OCI-LY7 (cell line): ENCODE measurements at regions not wholly inside any gene's neighbourhood (a gene's known extent, or its start where the extent isn't known, plus 50 kb on each side); places are given as distances from the start of the nearest gene placed in this dataset.
"Not testable (repeated sequence)": the region's sequence is repeated elsewhere in the genome, so short reads cannot be mapped to it uniquely, and the experiment has no call there.

Experiments used
- BruUV-seq: library from RNA; stranded (reverse); fragments of 400-500 nt; replicated peaks from 2 replicates; lab custom pipeline; 2021; lab: Mats Ljungman, UMichigan
- CTCF ChIA-PET: fragments of 300-600 bp; sonication (Branson Sonifier 250); formaldehyde crosslinking; loops from one replicate; lab custom pipeline; 2022; ENCODE audit warnings: antibody characterized with exemption; ENCODE audit not compliant: unreplicated experiment; lab: Charles Lee
- POLR2A ChIA-PET: fragments of 300-600 bp; sonication (Branson Sonifier 250); formaldehyde crosslinking; loops from one replicate; lab custom pipeline; 2022; ENCODE audit warnings: antibody characterized with exemption; lab: Charles Lee
- DNase-seq: peaks from one replicate; pipeline ENCODE4 v3.0.0-alpha.2; 2015; ENCODE audit warnings: low spot score
- H2AFZ ChIP-seq: fragments of 200-600 bp; sonication (generic), shearing (Covaris generic); 2 replicates; pipeline ENCODE4 v1.6.1; 2014; ENCODE audit warnings: mild to moderate bottlenecking, antibody characterized with exemption, low read length, moderate library complexity
- H3K27ac ChIP-seq: fragments of 200-600 bp; sonication (generic); 2 replicates; pipeline ENCODE4 v1.5.1; 2014; ENCODE audit warnings: mixed run types, low read depth, mild to moderate bottlenecking, moderate library complexity, low read length, inconsistent platforms; ENCODE audit not compliant: poor library complexity, severe bottlenecking
- H3K36me3 ChIP-seq: fragments of 200-600 bp; sonication (generic); 2 replicates; pipeline ENCODE4 v1.6.1; 2014; ENCODE audit warnings: mild to moderate bottlenecking, antibody characterized with exemption, low read length, moderate library complexity, mixed read lengths; ENCODE audit not compliant: insufficient read depth
- H3K4me1 ChIP-seq: fragments of 200-600 bp; sonication (generic); 2 replicates; pipeline ENCODE4 v1.5.1; 2014; ENCODE audit warnings: mild to moderate bottlenecking, low read length; ENCODE audit not compliant: insufficient read depth, poor library complexity, severe bottlenecking
- H3K4me2 ChIP-seq: fragments of 200-600 bp; sonication (generic); 2 replicates; pipeline ENCODE4 v1.6.1; 2014; ENCODE audit warnings: mild to moderate bottlenecking, low read length
- H3K4me3 ChIP-seq: fragments of 200-600 bp; sonication (generic); 2 replicates; pipeline ENCODE4 v1.5.1; 2014; ENCODE audit warnings: mild to moderate bottlenecking, low read depth, low read length; ENCODE audit not compliant: poor library complexity, severe bottlenecking
- H3K79me2 ChIP-seq: fragments of 200-600 bp; sonication (generic); 2 replicates; pipeline ENCODE4 v1.6.1; 2016; ENCODE audit warnings: low read depth, mild to moderate bottlenecking, low read length, moderate library complexity, mixed read lengths; ENCODE audit not compliant: insufficient read depth
- H3K9me2 ChIP-seq: fragments of 200-600 bp; sonication (generic); 2 replicates; pipeline ENCODE4 v1.6.1; 2016; ENCODE audit warnings: mild to moderate bottlenecking, low read length, mixed read lengths; ENCODE audit not compliant: insufficient read depth
- H3K9me3 ChIP-seq: fragments of 200-600 bp; sonication (generic); 2 replicates; pipeline ENCODE4 v1.6.1; 2014; ENCODE audit warnings: mild to moderate bottlenecking, mixed run types, low read length, mixed read lengths
- H4K20me1 ChIP-seq: fragments of 200-600 bp; sonication (generic); 2 replicates; pipeline ENCODE4 v1.6.1; 2014; ENCODE audit warnings: mild to moderate bottlenecking, antibody characterized with exemption, low read length, moderate library complexity, mixed read lengths; ENCODE audit not compliant: insufficient read depth
- intact Hi-C: fragments of 100-400 bp; cut with micrococcal nuclease; formaldehyde crosslinking; loops from one replicate; pipeline ENCODE4 v1.10.0; 2022; ENCODE audit not compliant: unreplicated experiment

- DNase-seq, CTCF ChIA-PET: not testable (repeated sequence)
Measured at GRCh38 chrX:66090004-66090403, 50.1 kb upstream of the VSIG4 start.

More at GRCh38 chrX:66090004-66090403, 50.1 kb upstream of the VSIG4 start:
- H3K36me3 ChIP-seq, H3K9me3 ChIP-seq, H3K79me2 ChIP-seq, H3K4me3 ChIP-seq, H3K9me2 ChIP-seq, H3K27ac ChIP-seq, intact Hi-C loops, H3K4me1 ChIP-seq, BruUV-seq, H3K4me2 ChIP-seq, H4K20me1 ChIP-seq, H2AFZ ChIP-seq, POLR2A ChIA-PET: not testable (repeated sequence)
